Prostate gland (tissue), 2 donors: ENCODE measurements at regions not wholly inside any gene's neighbourhood (a gene's known extent, or its start where the extent isn't known, plus 50 kb on each side); places are given as distances from the start of the nearest gene placed in this dataset.
"Not testable (repeated sequence)": the region's sequence is repeated elsewhere in the genome, so short reads cannot be mapped to it uniquely, and the experiment has no call there.

ENCODE experiments used
- CTCF ChIP-seq, 4 experiments: fragments of 200-600 bp in 2 of 4; fragments of 450-650 bp in 2 of 4; sonication (generic) in 2 of 4; IDR thresholded peaks; 1 replicate in 3 of 4; 2 replicates in 1 of 4; pipeline ENCODE4 v1.5.1; 2016 to 2019; ENCODE audit warnings: antibody characterized with exemption in 4 of 4, mild to moderate bottlenecking in 2 of 4, moderate library complexity in 2 of 4
- POLR2A ChIP-seq: fragments of 450-650 bp; IDR thresholded peaks from one replicate; pipeline ENCODE4 v1.6.1; 2016; ENCODE audit warnings: antibody characterized with exemption, mild to moderate bottlenecking
- POLR2AphosphoS5 ChIP-seq: sonication (generic); formaldehyde crosslinking; IDR thresholded peaks from one replicate; pipeline ENCODE4 v1.6.1; 2017; ENCODE audit warnings: antibody characterized with exemption

- TF ChIP-seq CTCF (IDR thresholded peaks at IDR 0.05); POLR2A; POLR2AphosphoS5: not testable (repeated sequence)
Observed at GRCh38 chrX:45503787-45504362, 303.2 kb upstream of the DIPK2B start.
